HCT116 (cell line): ENCODE measurements at regions not wholly inside any gene's neighbourhood (a gene's known extent, or its start where the extent isn't known, plus 50 kb on each side); places are given as distances from the start of the nearest gene placed in this dataset.
A peak's percentile ranks its signal among the peaks of the same experiment; 100 is the strongest.

Experiments
- ATAC-seq: fragments of 200-7000 bp; cut with Tn5 transposase; 2 replicates; pipeline ENCODE4 v1.9.1; 2020; ENCODE audit warnings: mild to moderate bottlenecking, moderate library complexity
- BruUV-seq: library from RNA; stranded (reverse); fragments of 400-500 nt; replicated peaks from 2 replicates; lab custom pipeline; 2021; lab: Mats Ljungman, UMichigan
- CTCF ChIA-PET: fragments of 300-600 bp; sonication (Branson Sonifier 250); formaldehyde crosslinking; loops from one replicate; lab custom pipeline; 2021; ENCODE audit warnings: antibody characterized with exemption; lab: Charles Lee
- POLR2A ChIA-PET: fragments of 300-600, 350-600 bp; sonication (Branson Sonifier 250); formaldehyde crosslinking; loops from one replicate; lab custom pipeline; 2021; ENCODE audit warnings: antibody characterized with exemption; lab: Charles Lee
- RAD21 ChIA-PET, 2 experiments: fragments of 300-600 bp; sonication (Branson Sonifier 250); formaldehyde crosslinking; loops; one replicate each; lab custom pipeline; 2023; ENCODE audit warnings: low total read pairs in 2 of 2; ENCODE audit not compliant: uncharacterized antibody in 2 of 2, unreplicated experiment in 2 of 2, low non-redundant PET in 1 of 2; lab: Charles Lee
- DNase-seq: peaks from one replicate; pipeline ENCODE4 v3.0.0-alpha.2; 2010; ENCODE audit warnings: low read depth, low spot score
- H2AFZ ChIP-seq: fragments of 200-600 bp; shearing (Covaris generic), sonication (generic); 2 replicates; pipeline ENCODE4 v1.6.1; 2017; ENCODE audit warnings: low read depth, mixed run types, mixed read lengths, antibody characterized with exemption, low read length; ENCODE audit not compliant: poor library complexity, severe bottlenecking
- H3K27ac ChIP-seq: 2 replicates; pipeline ENCODE4 v1.5.1; 2012; ENCODE audit warnings: low read depth, low read length
- H3K27me3 ChIP-seq: fragments of 200-600 bp; sonication (generic); 2 replicates; pipeline ENCODE4 v1.6.1; 2016; ENCODE audit warnings: mixed run types, low read length, mixed read lengths; ENCODE audit not compliant: insufficient read depth
- H3K36me3 ChIP-seq, 2 experiments: fragments of 200-500 bp in 1 of 2; fragments of 200-600 bp in 1 of 2; sonication (Bioruptor generic) in 1 of 2; sonication (generic) in 1 of 2; 2 replicates each; pipeline versions ENCODE4 v1.5.1 to v1.6.1; 2014 to 2016; ENCODE audit warnings: low read length in 2 of 2, inconsistent platforms in 1 of 2, mixed read lengths in 1 of 2, mixed run types in 1 of 2; ENCODE audit not compliant: insufficient read depth in 2 of 2, control insufficient read depth in 1 of 2
- H3K4me1 ChIP-seq, 2 experiments: fragments of 200-600 bp in 1 of 2; sonication (generic) in 1 of 2; 2 replicates each; pipeline versions ENCODE4 v1.5.1 to v1.6.1; 2012 to 2017; ENCODE audit warnings: low read length in 2 of 2, inconsistent platforms in 1 of 2, mild to moderate bottlenecking in 1 of 2, mixed read lengths in 1 of 2, mixed run types in 1 of 2, moderate library complexity in 1 of 2; ENCODE audit not compliant: insufficient read depth in 2 of 2, control insufficient read depth in 1 of 2
- H3K4me2 ChIP-seq: fragments of 200-600 bp; sonication (generic); 2 replicates; pipeline ENCODE4 v1.6.1; 2017; ENCODE audit warnings: mixed run types, low read length, mixed read lengths
- H3K4me3 ChIP-seq, 2 experiments: fragments of 200-600 bp in 1 of 2; sonication (generic) in 1 of 2; replicated peaks in 1 of 2; 2 replicates each; pipeline ENCODE4 v1.5.1; 2011 to 2016; ENCODE audit warnings: low read length in 2 of 2, control low read depth in 1 of 2, low read depth in 1 of 2, mild to moderate bottlenecking in 1 of 2, mixed read lengths in 1 of 2, mixed run types in 1 of 2
- H3K79me2 ChIP-seq: fragments of 200-600 bp; sonication (generic); 2 replicates; pipeline ENCODE4 v1.6.1; 2017; ENCODE audit warnings: mild to moderate bottlenecking, mixed run types, low read length, moderate library complexity, mixed read lengths; ENCODE audit not compliant: insufficient read depth
- H3K9ac ChIP-seq: fragments of 200-600 bp; sonication (generic); 2 replicates; pipeline ENCODE4 v1.6.1; 2016; ENCODE audit warnings: low read length, mixed read lengths
- H3K9me2 ChIP-seq: fragments of 200-600 bp; sonication (generic), shearing (Covaris generic); 2 replicates; pipeline ENCODE4 v1.6.1; 2017; ENCODE audit warnings: mixed run types, mild to moderate bottlenecking, moderate library complexity; ENCODE audit not compliant: insufficient read depth
- H3K9me3 ChIP-seq, 2 experiments: fragments of 200-500 bp in 1 of 2; fragments of 200-600 bp in 1 of 2; sonication (Bioruptor generic) in 1 of 2; sonication (generic) in 1 of 2; 2 replicates each; pipeline ENCODE4 v1.6.1; 2014 to 2017; ENCODE audit warnings: low read length in 2 of 2, mixed read lengths in 2 of 2, inconsistent platforms in 1 of 2, low read depth in 1 of 2, mild to moderate bottlenecking in 1 of 2, mixed run types in 1 of 2, moderate library complexity in 1 of 2; ENCODE audit not compliant: control insufficient read depth in 1 of 2, insufficient read depth in 1 of 2
- H4K20me1 ChIP-seq: fragments of 200-600 bp; sonication (generic), shearing (Covaris generic); 2 replicates; pipeline ENCODE4 v1.6.1; 2017; ENCODE audit warnings: mixed run types, mild to moderate bottlenecking, moderate library complexity; ENCODE audit not compliant: insufficient read depth
- CBX3 ChIP-seq: IDR thresholded peaks from 2 replicates; pipeline ENCODE4 v1.6.1; 2012; ENCODE audit warnings: low read depth
- SIN3A ChIP-seq: IDR thresholded peaks from 2 replicates; pipeline ENCODE4 v1.6.1; 2012; ENCODE audit warnings: low read depth
- SP1 ChIP-seq: IDR thresholded peaks from 2 replicates; pipeline ENCODE4 v1.6.1; 2012; ENCODE audit warnings: low read depth
- intact Hi-C: fragments of 100-400 bp; cut with micrococcal nuclease; formaldehyde crosslinking; loops from 2 replicates; pipeline ENCODE4 v1.10.0; 2022
- TF ChIP-seq, protein P1 (sequence below), 3 experiments: fragments of 200-600 bp in 1 of 3; sonication (generic) in 1 of 3; IDR thresholded peaks in 2 of 3; conservative IDR thresholded peaks in 1 of 3; 2 replicates each; pipeline ENCODE4 v1.5.1; 2012 to 2017; ENCODE audit warnings: low read depth in 2 of 3, low read length in 2 of 3, antibody characterized with exemption in 1 of 3, borderline replicate concordance in 1 of 3, control low read depth in 1 of 3, mild to moderate bottlenecking in 1 of 3, mixed read lengths in 1 of 3, mixed run types in 1 of 3, moderate library complexity in 1 of 3; ENCODE audit not compliant: insufficient read depth in 1 of 3
- TF ChIP-seq, protein P2 (sequence below): IDR thresholded peaks from 2 replicates; pipeline ENCODE4 v1.6.1; 2012

GRCh38 chr11:119480380-119481020 is 57.5 kb upstream of the THY1 start:
- DNase-seq (no peak), ATAC-seq (no peak)
- no peaks in the 10 kb centered on the region for H3K27me3 ChIP-seq
- no peaks in the 10 kb centered on the region for H3K36me3 ChIP-seq
- H2AFZ ChIP-seq, result no peak overlapping the region
- H3K4me1 ChIP-seq, result peaks cover 3 to 23% of the 10 kb centered on the region in 2 experiments; a peak in 3 of 4 replicates
- H3K9me2 ChIP-seq, result no peaks in the 10 kb centered on the region
- no peak overlapping the region for H3K27ac ChIP-seq
- intact Hi-C loops, result loop anchor here (1.0 to 10.0 kb wide), 4 partner anchors 54 to 628 kb away; partner anchors contain the start of gene NECTIN1
- ChIA-PET CTCF (interaction anchor here (0.8 to 1.8 kb wide), 2 partner anchors 54 to 628 kb away, joined by 4 to 5 read pairs; no protein-coding TSS in a partner anchor), RAD21 (interaction anchor here in 1 of 2 experiments (0.9 kb wide), 1 partner anchor 54 kb away, joined by 3 read pairs; no protein-coding TSS in a partner anchor), POLR2A (no interaction called here)
- H3K79me2 ChIP-seq, result no peaks in the 10 kb centered on the region
- no peaks in the 10 kb centered on the region for H3K9me3 ChIP-seq
- no peaks in the 10 kb centered on the region for H4K20me1 ChIP-seq
- no TSS peak for BruUV-seq
- no peak overlapping the region for H3K4me2 ChIP-seq
- no peak overlapping the region for H3K4me3 ChIP-seq
- TF ChIP-seq CBX3, result no peak
- TF ChIP-seq, protein P1, sequence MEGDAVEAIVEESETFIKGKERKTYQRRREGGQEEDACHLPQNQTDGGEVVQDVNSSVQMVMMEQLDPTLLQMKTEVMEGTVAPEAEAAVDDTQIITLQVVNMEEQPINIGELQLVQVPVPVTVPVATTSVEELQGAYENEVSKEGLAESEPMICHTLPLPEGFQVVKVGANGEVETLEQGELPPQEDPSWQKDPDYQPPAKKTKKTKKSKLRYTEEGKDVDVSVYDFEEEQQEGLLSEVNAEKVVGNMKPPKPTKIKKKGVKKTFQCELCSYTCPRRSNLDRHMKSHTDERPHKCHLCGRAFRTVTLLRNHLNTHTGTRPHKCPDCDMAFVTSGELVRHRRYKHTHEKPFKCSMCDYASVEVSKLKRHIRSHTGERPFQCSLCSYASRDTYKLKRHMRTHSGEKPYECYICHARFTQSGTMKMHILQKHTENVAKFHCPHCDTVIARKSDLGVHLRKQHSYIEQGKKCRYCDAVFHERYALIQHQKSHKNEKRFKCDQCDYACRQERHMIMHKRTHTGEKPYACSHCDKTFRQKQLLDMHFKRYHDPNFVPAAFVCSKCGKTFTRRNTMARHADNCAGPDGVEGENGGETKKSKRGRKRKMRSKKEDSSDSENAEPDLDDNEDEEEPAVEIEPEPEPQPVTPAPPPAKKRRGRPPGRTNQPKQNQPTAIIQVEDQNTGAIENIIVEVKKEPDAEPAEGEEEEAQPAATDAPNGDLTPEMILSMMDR (IDR thresholded peaks at IDR 0.05 in 2 of 3, conservative IDR thresholded peaks at IDR 0.05 in 1 of 3; ENCODE audit: borderline replicate concordance in 1 of 3, insufficient read depth in 1 of 3, low read depth in 2 of 3, low read length in 2 of 3), result no peak
- TF ChIP-seq SP1, result no peak
- no peak for TF ChIP-seq SIN3A
- H3K9ac ChIP-seq, result no peak overlapping the region

GRCh38 chr11:119479685-119480275 is 56.8 kb upstream of the THY1 start:
- H3K27ac ChIP-seq, result no peak overlapping the region
- CTCF ChIA-PET, result interaction anchor here (1.8 kb wide), 1 partner anchor 628 kb away, joined by 5 read pairs; no protein-coding TSS in a partner anchor
- no peaks in the 10 kb centered on the region for H4K20me1 ChIP-seq
- intact Hi-C loops, result loop anchor here (5.0 to 10.0 kb wide), 2 partner anchors 188 to 245 kb away; partner anchors contain the start of gene NECTIN1
- H2AFZ ChIP-seq, result no peak overlapping the region
- peak; percentile 48 for ATAC-seq
- RAD21 ChIA-PET, result no interaction called here
- DNase-seq, result no peak
- H3K4me2 ChIP-seq, result no peak overlapping the region
- no peaks in the 10 kb centered on the region for H3K79me2 ChIP-seq
- TF ChIP-seq, protein P1 (IDR thresholded peaks at IDR 0.05 in 2 of 3, conservative IDR thresholded peaks at IDR 0.05 in 1 of 3; ENCODE audit: borderline replicate concordance in 1 of 3, insufficient read depth in 1 of 3, low read depth in 2 of 3, low read length in 2 of 3), result peak; percentile 45 to 55 (median 52); a peak in 5 of 6 replicates
- TF ChIP-seq, protein P2, sequence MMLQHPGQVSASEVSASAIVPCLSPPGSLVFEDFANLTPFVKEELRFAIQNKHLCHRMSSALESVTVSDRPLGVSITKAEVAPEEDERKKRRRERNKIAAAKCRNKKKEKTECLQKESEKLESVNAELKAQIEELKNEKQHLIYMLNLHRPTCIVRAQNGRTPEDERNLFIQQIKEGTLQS, result no peak
- H3K9me3 ChIP-seq, result no peaks in the 10 kb centered on the region
- H3K4me3 ChIP-seq, result no peak overlapping the region
- no peaks in the 10 kb centered on the region for H3K27me3 ChIP-seq
- POLR2A ChIA-PET, result no interaction called here
- H3K36me3 ChIP-seq, result no peaks in the 10 kb centered on the region
- no peaks in the 10 kb centered on the region for H3K9me2 ChIP-seq
- H3K4me1 ChIP-seq, result peaks cover 0 to 23% of the 10 kb centered on the region in 2 experiments; a peak in 1 of 4 replicates
- no peak overlapping the region for H3K9ac ChIP-seq
- no TSS peak for BruUV-seq
